HAP-1 (cell line): ENCODE measurements at regions not wholly inside any gene's neighbourhood (a gene's known extent, or its start where the extent isn't known, plus 50 kb on each side); places are given as distances from the start of the nearest gene placed in this dataset.

Experiments used
- DNase-seq, 2 experiments: peaks; one replicate each; pipeline ENCODE4 v3.0.0-alpha.2; 2016 to 2020; ENCODE audit warnings: low spot score in 2 of 2
- H3K27me3 ChIP-seq: fragments of 250-450 bp; sonication (Bioruptor Pico); 2 replicates; pipeline ENCODE4 v1.5.1; 2020; ENCODE audit warnings: low read depth, mild to moderate bottlenecking, moderate library complexity
- H3K36me3 ChIP-seq: fragments of 250-450 bp; sonication (Bioruptor Pico); replicated peaks from 2 replicates; pipeline ENCODE4 v1.5.1; 2020; ENCODE audit warnings: mild to moderate bottlenecking
- H3K4me1 ChIP-seq: fragments of 250-450 bp; sonication (Bioruptor Pico); 2 replicates; pipeline ENCODE4 v1.5.1; 2020; ENCODE audit warnings: mild to moderate bottlenecking
- H3K4me3 ChIP-seq: fragments of 250-450 bp; sonication (Bioruptor Pico); 2 replicates; pipeline ENCODE4 v1.5.1; 2020; ENCODE audit warnings: mild to moderate bottlenecking, moderate library complexity
- H3K9me3 ChIP-seq: fragments of 250-450 bp; sonication (Bioruptor Pico); 2 replicates; pipeline ENCODE4 v1.5.1; 2020; ENCODE audit warnings: mild to moderate bottlenecking, moderate library complexity
- in situ Hi-C: fragments of 300-500 bp; cut with MboI; formaldehyde crosslinking; loops from 3 replicates; pipeline ENCODE4 v1.14.3; 2020; ENCODE audit warnings: low sequenced_read_pairs, inconsistent platforms, mixed read lengths

DNA sequence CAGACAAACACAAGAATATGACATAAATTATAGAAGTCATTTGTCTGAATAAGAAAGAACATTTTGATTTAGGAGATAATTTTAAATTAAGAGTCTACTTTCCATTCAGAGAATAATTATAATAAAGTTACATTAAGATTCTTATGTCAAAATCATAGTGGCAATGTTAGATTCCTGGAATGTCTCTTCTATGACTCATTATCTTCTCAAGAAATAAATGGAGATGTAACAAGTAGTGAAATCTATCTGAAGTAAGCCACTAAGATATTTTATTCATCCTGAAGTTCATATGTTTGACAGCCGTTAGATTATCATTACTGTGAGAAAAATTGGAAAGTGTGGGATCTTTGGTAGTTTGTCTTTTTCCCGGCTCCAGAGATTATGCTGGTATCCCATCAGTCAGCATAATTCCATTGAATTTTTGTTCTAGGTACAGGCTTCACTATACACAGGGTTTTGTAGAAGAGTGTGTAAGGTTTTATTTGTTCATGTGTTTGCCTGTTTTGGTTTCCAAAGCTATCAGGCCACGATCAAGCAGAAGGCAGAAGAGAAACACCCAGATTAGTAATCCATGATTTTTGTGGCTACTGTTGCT, 1246.6 kb upstream of the LRRTM1 start:
- no peaks in the 10 kb centered on the region for H3K9me3 ChIP-seq
- H3K27me3 ChIP-seq, result no peaks in the 10 kb centered on the region
- no peaks in the 10 kb centered on the region for H3K36me3 ChIP-seq
- no peaks in the 10 kb centered on the region for H3K4me1 ChIP-seq
- in situ Hi-C loops, result no loop called here
- no peak for DNase-seq
- H3K4me3 ChIP-seq, result no peak overlapping the region

DNA sequence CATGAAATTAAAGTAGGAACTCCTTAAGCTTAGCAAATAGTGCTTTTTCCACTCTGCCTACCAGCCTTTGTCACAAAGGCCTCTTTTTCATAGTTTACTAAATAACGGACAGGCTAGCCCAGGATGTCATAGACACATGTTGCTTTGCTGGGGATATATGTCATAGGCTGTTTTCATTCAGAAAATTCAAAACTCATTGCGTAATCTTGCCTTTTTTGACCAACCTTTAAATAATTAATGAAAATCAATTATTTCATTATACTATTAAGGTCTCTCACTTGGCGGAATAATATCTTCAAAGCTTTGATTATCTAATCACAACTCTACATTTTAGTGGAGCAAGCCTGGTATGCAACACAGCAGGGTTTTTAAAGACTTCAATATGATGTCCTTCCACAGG, 1245.7 kb upstream of the LRRTM1 start:
- Histone ChIP-seq H3K27me3 (no peaks in the 10 kb centered on the region), H3K36me3 (no peaks in the 10 kb centered on the region), H3K9me3 (no peaks in the 10 kb centered on the region), H3K4me3 (no peak overlapping the region), H3K4me1 (no peaks in the 10 kb centered on the region)
- no peak for DNase-seq
- in situ Hi-C loops, result no loop called here

DNA sequence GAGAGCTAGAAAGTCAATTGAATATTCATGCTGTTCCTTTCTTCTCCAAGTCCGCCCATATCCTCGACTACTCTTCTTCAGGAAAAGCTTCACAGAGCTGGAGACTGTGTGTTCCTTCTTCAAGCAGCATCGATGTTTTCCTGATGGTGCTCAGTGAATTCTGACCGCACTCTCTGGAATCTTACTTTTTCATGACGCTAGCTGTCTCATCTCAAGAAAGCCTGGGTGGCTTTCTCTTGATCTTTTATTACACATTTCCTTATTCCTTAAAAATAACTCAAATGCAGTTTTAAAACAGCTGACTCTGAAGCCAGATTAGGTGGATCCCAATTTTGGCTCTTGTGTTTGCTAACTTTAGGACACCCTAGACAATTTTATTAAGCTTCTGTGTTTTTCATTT, 1245.1 kb upstream of the LRRTM1 start:
- H3K4me1 ChIP-seq, result no peaks in the 10 kb centered on the region
- no peak overlapping the region for H3K4me3 ChIP-seq
- no peaks in the 10 kb centered on the region for H3K27me3 ChIP-seq
- DNase-seq, result no peak
- no peaks in the 10 kb centered on the region for H3K9me3 ChIP-seq
- H3K36me3 ChIP-seq, result no peaks in the 10 kb centered on the region
- in situ Hi-C loops, result no loop called here

DNA sequence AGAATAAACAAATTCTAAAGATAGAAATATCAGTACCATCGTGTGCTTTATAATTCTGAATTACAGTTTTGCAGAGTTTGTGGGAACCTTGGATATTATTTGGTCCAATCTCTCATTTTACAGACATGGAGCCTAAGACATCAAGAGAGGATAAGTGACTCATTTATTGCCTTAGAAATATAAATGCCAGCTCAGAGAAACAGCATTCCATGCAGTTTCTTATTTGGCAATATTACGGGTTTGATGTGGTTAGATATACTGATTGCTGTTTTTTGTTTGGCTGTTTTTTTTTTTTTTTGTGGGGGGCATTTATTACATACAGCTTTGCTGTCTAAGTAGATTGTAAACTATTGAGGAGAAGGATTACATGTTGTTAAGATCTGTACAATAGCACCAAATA, 1241.1 kb upstream of the LRRTM1 start:
- H3K36me3 ChIP-seq, result no peaks in the 10 kb centered on the region
- in situ Hi-C loops, result no loop called here

DNA sequence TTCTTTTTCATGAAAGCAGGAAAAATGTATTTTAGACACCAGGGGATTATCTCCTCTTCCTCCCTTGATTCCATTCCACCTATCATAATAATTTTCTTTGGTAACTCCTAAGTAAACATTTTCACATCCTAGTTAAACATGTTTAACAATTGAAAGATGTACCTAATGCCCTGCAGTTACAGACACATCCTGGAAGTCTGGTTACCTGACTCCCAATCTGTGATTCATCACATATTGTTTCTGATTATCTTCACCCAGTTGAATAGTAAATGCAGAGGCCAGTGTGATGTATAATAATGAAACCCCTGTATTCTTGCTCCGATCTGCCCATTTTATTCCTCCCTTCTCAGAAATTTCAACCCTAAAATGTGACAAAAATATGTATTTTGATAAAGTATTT, 1237.6 kb upstream of the LRRTM1 start:
- no peaks in the 10 kb centered on the region for H3K36me3 ChIP-seq
- H3K4me1 ChIP-seq, result no peaks in the 10 kb centered on the region
- H3K4me3 ChIP-seq, result no peak overlapping the region
- in situ Hi-C loops, result no loop called here
- no peak for DNase-seq
- no peaks in the 10 kb centered on the region for H3K27me3 ChIP-seq
- H3K9me3 ChIP-seq, result no peaks in the 10 kb centered on the region

More for the DNA sequence above, 1241.1 kb upstream of the LRRTM1 start:
- Histone ChIP-seq H3K4me3 (no peak overlapping the region), H3K4me1 (no peaks in the 10 kb centered on the region), H3K27me3 (no peaks in the 10 kb centered on the region), H3K9me3 (no peaks in the 10 kb centered on the region)
- DNase-seq, result no peak

DNA sequence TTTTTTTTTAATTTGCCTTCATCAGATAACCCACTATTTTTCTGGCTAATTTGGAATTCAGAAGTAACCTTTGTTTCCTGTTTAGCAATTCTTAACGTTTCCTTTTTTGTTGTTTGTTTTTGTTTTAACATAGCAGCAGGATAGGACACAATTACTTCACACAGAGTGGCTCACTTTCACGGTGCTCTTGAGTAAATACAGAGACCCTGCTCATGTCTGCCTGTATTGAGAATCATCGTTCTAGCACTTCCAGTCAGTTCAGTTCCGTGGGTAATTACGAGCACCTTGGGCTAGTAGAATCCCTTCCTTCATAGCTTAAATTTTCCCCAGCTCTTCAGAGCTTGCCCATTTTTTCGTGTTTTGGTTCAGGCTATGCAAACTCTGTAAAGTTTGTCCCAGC, 1225.4 kb upstream of the LRRTM1 start:
- no peaks in the 10 kb centered on the region for H3K4me1 ChIP-seq
- H3K4me3 ChIP-seq, result no peak overlapping the region
- no peak for DNase-seq
- no peaks in the 10 kb centered on the region for H3K9me3 ChIP-seq
- H3K27me3 ChIP-seq, result no peaks in the 10 kb centered on the region
- in situ Hi-C loops, result no loop called here
- H3K36me3 ChIP-seq, result no peaks in the 10 kb centered on the region

DNA sequence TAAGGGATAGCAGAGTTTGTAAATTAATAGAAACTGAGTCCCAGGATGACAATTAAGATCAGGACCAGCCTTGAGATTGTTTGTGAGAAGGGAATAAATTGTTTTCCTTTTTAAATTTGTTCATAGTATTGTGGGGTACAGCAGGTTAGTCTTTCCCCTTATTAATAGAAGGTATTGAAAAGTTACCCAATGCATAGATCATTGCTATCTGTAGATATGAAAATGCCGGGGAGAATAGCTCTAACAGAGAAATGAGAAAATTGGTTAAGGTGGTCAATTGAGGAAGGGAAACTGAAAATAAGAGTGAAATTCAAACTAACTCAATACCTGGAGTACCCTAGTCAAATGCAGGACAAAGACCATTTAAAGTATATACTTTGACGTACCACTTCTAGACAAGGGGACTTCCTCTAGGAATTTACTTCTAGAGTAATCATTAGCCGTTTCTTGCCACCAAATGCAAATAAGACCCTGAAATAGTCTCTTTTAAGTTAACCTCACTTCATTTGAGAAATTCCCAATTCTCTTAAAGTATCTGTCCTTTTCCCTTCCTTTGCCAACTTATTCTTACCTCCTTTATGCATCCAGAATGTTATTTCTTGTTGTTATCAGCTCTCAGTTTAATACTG, 1224.4 kb upstream of the LRRTM1 start:
- in situ Hi-C loops, result no loop called here
- H3K9me3 ChIP-seq, result no peaks in the 10 kb centered on the region

DNA sequence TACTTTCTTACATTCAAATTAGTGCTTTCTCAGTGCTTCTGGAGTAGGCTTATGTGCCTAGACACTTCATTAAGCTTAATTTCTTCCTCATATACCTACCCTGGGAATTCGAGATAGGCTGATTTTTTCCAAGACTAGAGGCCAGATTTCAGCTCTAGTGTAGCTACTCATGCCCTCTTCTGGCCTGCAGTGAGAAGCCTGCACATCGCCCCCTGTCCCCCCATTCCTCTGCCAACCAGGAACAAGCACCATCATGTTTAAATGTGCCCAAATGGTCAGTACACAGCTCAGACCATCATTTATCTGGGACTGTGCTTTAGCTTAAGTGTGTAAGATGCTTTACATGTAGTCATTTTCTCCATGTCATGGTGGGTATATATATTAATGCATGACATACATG, 1218.8 kb upstream of the LRRTM1 start:
- no peak for DNase-seq
- H3K4me1 ChIP-seq, result no peaks in the 10 kb centered on the region
- H3K9me3 ChIP-seq, result no peaks in the 10 kb centered on the region
- in situ Hi-C loops, result no loop called here
- no peak overlapping the region for H3K4me3 ChIP-seq
- no peaks in the 10 kb centered on the region for H3K36me3 ChIP-seq
- no peaks in the 10 kb centered on the region for H3K27me3 ChIP-seq

More for the DNA sequence above, 1224.4 kb upstream of the LRRTM1 start:
- Histone ChIP-seq H3K36me3 (no peaks in the 10 kb centered on the region), H3K27me3 (no peaks in the 10 kb centered on the region), H3K4me1 (no peaks in the 10 kb centered on the region), H3K4me3 (no peak overlapping the region)
- DNase-seq, result no peak

DNA sequence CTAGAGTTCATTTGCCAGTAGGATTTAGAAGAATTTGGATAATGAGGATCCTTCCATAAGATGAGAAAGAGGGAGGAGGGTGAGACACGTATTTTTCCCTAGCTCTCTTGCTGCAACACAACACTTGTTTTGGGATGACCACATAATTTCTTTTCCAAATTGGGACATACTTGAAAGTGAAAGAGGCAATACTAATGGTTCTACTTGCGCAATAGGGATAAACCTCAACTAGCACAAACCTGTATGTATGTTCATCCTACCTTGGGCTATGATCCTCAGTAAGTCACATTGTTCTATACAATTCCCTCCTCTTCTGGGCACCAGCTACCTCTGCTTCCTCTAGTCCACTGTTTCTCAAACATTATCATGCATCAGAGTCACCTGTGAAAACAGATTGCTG, 1208.8 kb upstream of the LRRTM1 start:
- DNase-seq, result no peak

DNA sequence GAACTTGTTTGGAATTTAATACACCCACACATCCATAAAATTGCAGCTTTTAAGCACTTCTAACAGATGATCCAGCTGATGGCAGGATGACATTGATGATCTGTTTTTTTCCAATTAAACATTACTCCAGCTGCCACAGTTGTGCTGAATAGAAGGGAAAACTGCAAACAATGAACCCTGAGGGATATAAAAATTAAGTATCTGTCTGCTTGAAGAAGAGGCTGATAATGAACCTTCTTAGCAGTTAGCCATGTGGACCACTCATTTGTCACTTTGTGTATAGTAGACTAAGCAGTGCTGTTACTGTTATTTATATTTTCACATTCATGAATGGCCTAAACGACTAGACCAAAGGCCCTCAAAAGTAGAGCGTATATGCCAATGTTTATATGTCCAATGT, 1201.0 kb upstream of the LRRTM1 start:
- Histone ChIP-seq H3K27me3 (no peaks in the 10 kb centered on the region), H3K4me3 (no peak overlapping the region), H3K9me3 (no peaks in the 10 kb centered on the region), H3K36me3 (no peaks in the 10 kb centered on the region), H3K4me1 (no peaks in the 10 kb centered on the region)
- no peak for DNase-seq
- in situ Hi-C loops, result no loop called here

More for the DNA sequence above, 1208.8 kb upstream of the LRRTM1 start:
- H3K4me1 ChIP-seq, result no peaks in the 10 kb centered on the region
- H3K27me3 ChIP-seq, result no peaks in the 10 kb centered on the region
- in situ Hi-C loops, result no loop called here
- no peaks in the 10 kb centered on the region for H3K9me3 ChIP-seq
- H3K36me3 ChIP-seq, result no peaks in the 10 kb centered on the region
- no peak overlapping the region for H3K4me3 ChIP-seq

DNA sequence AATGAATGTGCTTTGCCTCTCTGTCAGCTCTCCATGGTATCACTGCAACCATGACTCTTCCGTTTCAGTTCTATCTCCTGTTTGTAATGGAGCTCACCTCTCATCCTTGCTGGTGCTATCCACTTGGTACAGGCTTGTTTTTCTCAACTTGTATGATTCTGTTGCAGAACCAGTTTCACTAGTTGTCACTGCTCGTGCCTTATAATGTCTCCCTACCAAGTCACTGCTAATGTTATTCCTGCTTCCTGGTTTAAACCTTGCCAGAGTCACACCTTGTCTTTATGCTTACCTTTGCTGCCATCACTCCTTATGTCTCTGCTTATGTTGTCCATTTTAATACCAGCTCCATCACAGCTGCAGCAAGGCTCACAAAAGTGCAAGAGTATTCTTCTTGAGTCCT, 1191.0 kb upstream of the LRRTM1 start:
- Histone ChIP-seq H3K4me3 (no peak overlapping the region), H3K36me3 (no peaks in the 10 kb centered on the region), H3K4me1 (no peaks in the 10 kb centered on the region), H3K9me3 (no peaks in the 10 kb centered on the region), H3K27me3 (no peaks in the 10 kb centered on the region)
- in situ Hi-C loops, result no loop called here
- no peak for DNase-seq

DNA sequence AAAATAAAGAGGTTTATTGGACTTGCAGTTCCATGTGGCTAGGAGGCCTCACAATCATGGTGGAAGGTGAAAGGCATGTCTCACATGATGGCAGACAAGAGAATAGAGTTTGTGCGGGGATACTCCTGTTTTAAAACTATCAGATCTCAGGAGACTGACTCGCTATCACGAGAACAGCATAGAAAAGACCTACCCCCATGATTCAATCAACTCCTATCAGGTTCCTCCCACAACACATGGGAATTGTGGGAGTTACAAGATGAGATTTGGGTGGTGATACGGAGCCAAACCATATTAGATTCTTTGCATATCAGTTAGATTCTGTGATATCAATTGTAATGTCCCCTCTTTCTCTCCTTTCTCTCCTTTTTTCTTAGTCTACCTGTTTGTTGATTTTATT, 1178.7 kb upstream of the LRRTM1 start:
- H3K9me3 ChIP-seq, result no peaks in the 10 kb centered on the region
- no peak overlapping the region for H3K4me3 ChIP-seq
- no peaks in the 10 kb centered on the region for H3K36me3 ChIP-seq
- H3K27me3 ChIP-seq, result no peaks in the 10 kb centered on the region
- DNase-seq, result no peak
- in situ Hi-C loops, result no loop called here
- no peaks in the 10 kb centered on the region for H3K4me1 ChIP-seq

DNA sequence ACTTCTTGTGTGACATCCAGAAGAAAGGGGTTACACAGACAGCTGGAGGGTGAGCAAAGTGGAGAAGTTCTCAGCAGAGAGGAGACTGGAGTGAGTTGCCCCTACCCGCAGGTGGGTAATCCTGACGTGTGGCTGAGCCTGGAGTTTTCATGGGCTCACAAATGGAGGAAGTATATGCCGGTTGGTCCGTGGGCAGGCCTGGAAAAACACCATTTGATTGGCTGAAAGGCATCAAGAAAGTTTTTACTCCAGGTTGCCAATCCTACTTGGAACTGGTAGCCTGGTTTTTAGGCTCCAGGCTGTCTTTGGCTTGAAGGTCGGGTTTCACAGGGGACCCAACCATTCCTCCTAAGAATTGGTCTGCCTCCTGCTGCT, 1177.4 kb upstream of the LRRTM1 start:
- in situ Hi-C loops, result no loop called here
- Histone ChIP-seq H3K9me3 (no peaks in the 10 kb centered on the region), H3K36me3 (no peaks in the 10 kb centered on the region), H3K27me3 (no peaks in the 10 kb centered on the region), H3K4me1 (no peaks in the 10 kb centered on the region), H3K4me3 (no peak overlapping the region)
- DNase-seq, result no peak

DNA sequence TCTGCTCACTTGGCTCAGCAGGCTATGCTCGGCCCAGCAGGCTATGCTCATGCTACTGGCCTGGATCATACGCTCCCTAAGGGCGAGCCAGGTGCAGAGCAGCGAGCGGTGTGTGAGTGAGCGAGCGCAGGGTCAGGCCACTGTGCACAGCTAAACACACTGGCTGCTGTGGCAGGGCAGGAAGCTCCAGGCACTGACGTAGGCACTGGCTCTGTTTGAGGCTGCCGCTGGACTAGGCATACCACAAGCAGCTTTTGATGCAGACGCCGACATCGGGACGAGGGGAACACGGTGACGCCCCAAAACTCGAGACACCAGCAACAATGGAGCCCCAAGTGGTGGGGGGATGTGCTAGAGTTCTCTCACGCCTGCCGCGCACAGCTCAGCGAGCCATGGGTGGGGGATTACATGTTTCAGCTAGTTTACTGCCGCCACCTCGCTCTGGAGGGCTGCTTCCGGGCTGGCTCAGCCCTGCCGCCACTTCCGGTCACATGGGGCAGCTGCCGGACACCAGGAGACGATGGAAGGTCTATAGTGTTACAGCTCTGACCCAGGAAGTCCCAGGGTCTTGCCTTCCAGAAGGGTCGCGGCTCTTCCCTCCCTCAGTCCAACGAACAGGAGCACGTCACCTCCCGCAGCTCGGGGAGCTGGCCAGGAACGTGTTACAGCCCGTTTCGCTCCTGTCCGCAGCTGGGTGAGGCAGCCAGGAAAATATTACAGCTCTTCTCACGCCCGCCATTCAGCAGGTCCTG, 1176.9 kb upstream of the LRRTM1 start:
- no peak for DNase-seq
- no peaks in the 10 kb centered on the region for H3K36me3 ChIP-seq
- in situ Hi-C loops, result no loop called here
- H3K9me3 ChIP-seq, result no peaks in the 10 kb centered on the region
- H3K4me3 ChIP-seq, result no peak overlapping the region
- H3K4me1 ChIP-seq, result no peaks in the 10 kb centered on the region
- H3K27me3 ChIP-seq, result no peaks in the 10 kb centered on the region
